Fibroblast of the aortic adventitia (primary cell): ENCODE measurements at regions not wholly inside any gene's neighbourhood (a gene's known extent, or its start where the extent isn't known, plus 50 kb on each side); places are given as distances from the start of the nearest gene placed in this dataset.

Experiments
- DNase-seq: peaks from one replicate; pipeline ENCODE4 v3.0.0-alpha.2; 2010; ENCODE audit warnings: low read depth
- H3K4me3 ChIP-seq: 2 replicates; pipeline ENCODE4 v1.5.1; 2011; ENCODE audit warnings: low read depth, mild to moderate bottlenecking, control low read depth, low read length, moderate library complexity
- TF ChIP-seq, protein P1 (sequence below): IDR thresholded peaks from 2 replicates; pipeline ENCODE4 v1.5.1; 2011; ENCODE audit warnings: mild to moderate bottlenecking, low read length, control low read depth, inconsistent platforms; ENCODE audit not compliant: insufficient read depth

DNA sequence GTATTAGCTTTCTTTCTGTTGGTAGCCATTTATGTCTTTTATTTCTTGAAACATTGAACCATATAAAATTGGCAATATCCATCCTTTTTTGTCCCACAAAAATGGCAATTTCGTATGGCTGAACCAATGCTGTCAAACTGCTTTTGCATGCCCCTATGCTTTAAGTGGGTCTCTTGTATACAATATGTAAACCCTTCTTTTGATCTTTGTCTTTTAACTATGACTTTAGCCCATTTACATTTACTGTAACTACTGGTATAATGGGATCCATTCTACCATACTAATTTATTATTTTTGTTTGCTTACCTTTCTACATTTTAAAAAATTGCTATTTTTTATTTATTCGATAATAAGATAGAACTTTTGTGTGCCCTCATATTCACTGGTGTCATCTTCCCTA is 93.4 kb downstream of the TENT4A start:
- DNase-seq, result no peak
- H3K4me3 ChIP-seq, result no peak overlapping the region
- TF ChIP-seq, protein P1, sequence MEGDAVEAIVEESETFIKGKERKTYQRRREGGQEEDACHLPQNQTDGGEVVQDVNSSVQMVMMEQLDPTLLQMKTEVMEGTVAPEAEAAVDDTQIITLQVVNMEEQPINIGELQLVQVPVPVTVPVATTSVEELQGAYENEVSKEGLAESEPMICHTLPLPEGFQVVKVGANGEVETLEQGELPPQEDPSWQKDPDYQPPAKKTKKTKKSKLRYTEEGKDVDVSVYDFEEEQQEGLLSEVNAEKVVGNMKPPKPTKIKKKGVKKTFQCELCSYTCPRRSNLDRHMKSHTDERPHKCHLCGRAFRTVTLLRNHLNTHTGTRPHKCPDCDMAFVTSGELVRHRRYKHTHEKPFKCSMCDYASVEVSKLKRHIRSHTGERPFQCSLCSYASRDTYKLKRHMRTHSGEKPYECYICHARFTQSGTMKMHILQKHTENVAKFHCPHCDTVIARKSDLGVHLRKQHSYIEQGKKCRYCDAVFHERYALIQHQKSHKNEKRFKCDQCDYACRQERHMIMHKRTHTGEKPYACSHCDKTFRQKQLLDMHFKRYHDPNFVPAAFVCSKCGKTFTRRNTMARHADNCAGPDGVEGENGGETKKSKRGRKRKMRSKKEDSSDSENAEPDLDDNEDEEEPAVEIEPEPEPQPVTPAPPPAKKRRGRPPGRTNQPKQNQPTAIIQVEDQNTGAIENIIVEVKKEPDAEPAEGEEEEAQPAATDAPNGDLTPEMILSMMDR, result no peak

DNA sequence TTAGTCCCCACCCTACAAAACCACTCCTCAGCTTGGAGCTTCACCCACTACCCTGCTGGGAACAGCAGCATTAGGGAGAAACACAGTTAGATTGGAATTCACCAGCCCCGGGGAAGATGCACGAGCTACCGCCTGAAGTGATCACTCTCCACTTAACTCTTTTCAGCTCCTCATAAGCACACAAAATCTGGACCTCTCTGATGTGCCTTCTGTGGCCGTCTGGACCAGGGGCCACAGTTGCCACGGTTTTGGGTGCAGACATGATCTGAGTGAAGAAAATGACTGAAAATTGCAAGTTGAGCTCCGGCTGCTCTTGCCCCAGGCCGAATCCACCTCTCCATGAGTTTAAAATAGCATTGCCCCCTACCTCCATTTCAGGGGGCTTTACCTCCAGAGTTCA is 95.2 kb downstream of the TENT4A start:
- no peak overlapping the region for H3K4me3 ChIP-seq
- DNase-seq, result no peak
- TF ChIP-seq, protein P1, result no peak

DNA sequence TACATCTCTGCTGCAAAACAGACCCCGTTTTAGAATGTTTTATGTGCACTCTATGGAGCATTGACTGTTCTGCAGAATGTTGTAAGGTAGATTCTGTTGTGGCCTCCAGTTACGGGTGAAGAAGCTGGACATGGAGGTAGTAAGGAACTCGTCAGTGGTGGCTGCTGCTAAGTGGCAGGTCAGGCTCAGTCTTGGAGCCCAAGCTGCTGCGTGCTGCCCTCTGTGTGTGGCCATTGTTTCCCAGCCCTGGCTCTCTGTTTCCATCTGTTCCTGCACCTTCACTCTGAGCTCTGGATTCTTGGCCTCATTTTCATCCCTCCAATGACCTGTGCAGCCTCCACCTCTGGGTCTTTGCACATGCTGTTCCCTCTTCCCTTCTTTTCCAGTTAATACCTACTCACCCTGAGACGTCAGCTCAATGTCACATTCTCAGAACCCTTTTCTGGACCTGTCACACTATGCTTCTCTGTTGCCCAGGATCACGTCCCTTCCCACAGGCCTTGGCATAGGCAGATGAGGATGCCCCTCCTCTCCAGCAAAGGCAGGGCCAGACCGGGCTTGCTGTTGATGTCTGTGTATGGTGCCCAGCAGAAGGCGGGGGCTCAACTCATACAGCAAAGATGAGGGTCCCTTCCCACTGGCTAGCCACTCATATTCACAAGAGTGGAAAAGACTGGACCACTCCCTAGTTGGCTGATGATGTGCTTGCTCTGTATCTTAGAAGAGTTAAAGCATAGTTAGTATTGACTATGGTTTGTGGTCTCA is 97.6 kb downstream of the TENT4A start:
- H3K4me3 ChIP-seq, result no peak overlapping the region
- TF ChIP-seq, protein P1, result no peak
- no peak for DNase-seq

DNA sequence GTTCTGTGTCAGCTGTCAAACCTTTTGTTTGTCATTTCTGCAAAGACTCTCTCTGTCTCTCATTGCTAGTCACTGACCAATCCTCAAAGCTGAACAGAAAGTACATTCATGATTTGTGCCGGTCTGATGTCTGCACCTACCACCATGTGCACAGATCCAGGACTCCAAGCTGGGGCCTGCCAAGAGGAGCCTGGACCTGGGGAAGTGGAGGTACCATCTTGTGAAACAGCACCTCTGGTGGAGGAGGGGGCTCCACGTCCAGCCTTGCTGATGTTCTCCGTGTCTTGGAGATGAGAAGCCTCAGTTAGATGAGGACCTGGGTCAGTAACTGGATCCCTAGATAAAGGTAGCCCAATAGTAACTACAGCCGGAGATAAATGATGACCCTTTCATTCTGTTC is 98.9 kb downstream of the TENT4A start:
- TF ChIP-seq, protein P1, result no peak

DNA sequence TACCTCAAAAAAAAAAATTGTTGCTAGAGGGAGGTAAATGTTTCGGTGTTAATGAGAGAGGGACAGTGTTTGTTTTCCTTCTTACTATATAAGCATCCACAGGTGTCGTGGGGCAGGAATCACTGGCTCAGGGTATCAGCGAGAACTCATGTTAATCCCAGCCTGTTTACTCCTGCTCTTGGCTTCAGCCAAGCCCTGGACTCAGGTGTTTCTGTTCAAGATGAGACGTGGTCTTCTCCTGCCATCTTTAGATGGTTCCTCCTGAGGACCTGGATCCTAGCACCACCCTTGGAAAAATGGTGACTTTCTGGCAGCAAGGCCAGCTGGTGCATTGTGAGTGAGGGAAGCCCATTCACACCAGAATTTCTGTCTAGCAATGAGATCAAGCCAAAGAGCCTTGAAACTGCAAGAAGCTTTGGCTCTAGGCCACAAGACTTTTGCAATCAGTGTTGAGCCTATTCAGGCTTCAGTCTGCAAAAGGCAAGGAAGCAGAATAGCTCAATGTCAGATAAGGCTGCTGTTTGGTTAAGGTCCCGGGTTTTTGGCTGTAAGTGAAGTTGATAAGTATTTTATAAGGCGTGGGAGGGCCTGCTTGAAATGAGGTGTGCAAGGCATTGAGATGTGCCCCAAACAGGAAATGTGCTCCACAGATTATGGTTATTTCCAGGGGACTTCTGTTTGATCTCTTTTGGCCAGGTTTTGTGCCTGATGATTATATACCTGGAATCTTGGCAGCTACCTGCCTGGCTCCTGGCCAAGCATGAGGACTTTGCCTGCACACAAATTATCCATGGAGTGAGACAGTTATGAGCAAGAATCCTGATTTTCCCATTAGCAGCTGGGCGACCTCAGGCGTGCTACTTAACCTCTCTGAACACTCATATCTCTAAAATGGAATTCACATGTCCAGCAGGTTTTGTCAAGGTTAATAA is 99.8 kb downstream of the TENT4A start:
- DNase-seq, result peak; percentile 85

More for the DNA sequence above, 98.9 kb downstream of the TENT4A start:
- no peak overlapping the region for H3K4me3 ChIP-seq
- no peak for DNase-seq

DNA sequence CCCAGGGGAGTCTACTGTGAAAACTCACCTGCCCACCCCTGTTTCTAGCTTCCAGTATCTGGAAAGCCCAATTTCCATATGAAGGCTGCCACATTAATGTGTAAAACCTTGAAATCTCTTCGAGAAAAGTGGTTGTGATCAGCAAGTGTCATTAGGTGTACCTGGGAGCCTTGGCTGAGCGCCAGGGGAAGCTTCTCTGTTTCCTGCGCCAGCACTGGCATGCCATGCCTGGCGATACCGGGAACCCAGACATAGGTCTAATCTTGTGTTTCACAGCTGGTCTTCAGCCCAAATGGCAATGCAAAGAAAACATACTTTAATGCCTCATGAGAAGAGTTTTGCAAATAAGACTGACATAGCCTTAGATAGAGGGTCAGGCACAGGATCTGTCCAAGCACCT is 101.6 kb downstream of the TENT4A start:
- TF ChIP-seq, protein P1, result no peak
- H3K4me3 ChIP-seq, result no peak overlapping the region
- no peak for DNase-seq

More for the DNA sequence above, 99.8 kb downstream of the TENT4A start:
- TF ChIP-seq, protein P1, result no peak
- H3K4me3 ChIP-seq, result no peak overlapping the region
